Activated naive CD8-positive, alpha-beta T cell treated with anti-CD3 and anti-CD28 coated beads, Interleukin-2, amount 50 U/mL, for 24 hours (primary cell): ENCODE measurements at regions not wholly inside any gene's neighbourhood (a gene's known extent, or its start where the extent isn't known, plus 50 kb on each side); places are given as distances from the start of the nearest gene placed in this dataset.

Experiments used
- ATAC-seq: fragments of 150-1000 bp; cut with Tn5 transposase; one replicate; pipeline ENCODE4 v1.10.0; 2021
- DNase-seq: peaks from one replicate; pipeline ENCODE4 v3.0.0; 2021
- H3K27ac Mint-ChIP-seq: one replicate; pipeline ENCODE4 v1.8.0; 2021; ENCODE audit warnings: mild to moderate bottlenecking, mixed read lengths
- H3K27me3 Mint-ChIP-seq: one replicate; pipeline ENCODE4 v1.8.0; 2021; ENCODE audit warnings: mixed read lengths
- H3K36me3 Mint-ChIP-seq: one replicate; pipeline ENCODE4 v1.8.0; 2021; ENCODE audit warnings: low read depth, mixed read lengths
- H3K4me1 Mint-ChIP-seq: one replicate; pipeline ENCODE4 v1.8.0; 2021; ENCODE audit warnings: mixed read lengths
- H3K4me3 Mint-ChIP-seq: one replicate; pipeline ENCODE4 v1.8.0; 2021; ENCODE audit warnings: mild to moderate bottlenecking, moderate library complexity, mixed read lengths
- H3K9me3 Mint-ChIP-seq: one replicate; pipeline ENCODE4 v1.8.0; 2021; ENCODE audit warnings: mixed read lengths

GRCh38 chr9:14529054-14529453, 164.2 kb downstream of the ZDHHC21 start:
- ATAC-seq (no peak), DNase-seq (no peak)
- H3K4me1 Mint-ChIP-seq, result no peaks in the 10 kb centered on the region

GRCh38 chr9:14526504-14526903, 166.7 kb downstream of the ZDHHC21 start:
- DNase-seq (no peak), ATAC-seq (no peak)

More at GRCh38 chr9:14529054-14529453, 164.2 kb downstream of the ZDHHC21 start:
- no peak overlapping the region for H3K27ac Mint-ChIP-seq
- H3K36me3 Mint-ChIP-seq, result no peaks in the 10 kb centered on the region
- no peaks in the 10 kb centered on the region for H3K9me3 Mint-ChIP-seq
- H3K4me3 Mint-ChIP-seq, result no peak overlapping the region
- H3K27me3 Mint-ChIP-seq, result peaks cover 4% of the 10 kb centered on the region

GRCh38 chr9:14525856-14526255, 167.4 kb downstream of the ZDHHC21 start:
- Mint-ChIP-seq H3K36me3 (no peaks in the 10 kb centered on the region), H3K9me3 (no peaks in the 10 kb centered on the region)
- no peak for ATAC-seq

More at GRCh38 chr9:14526504-14526903, 166.7 kb downstream of the ZDHHC21 start:
- Mint-ChIP-seq H3K9me3 (no peaks in the 10 kb centered on the region), H3K4me3 (no peak overlapping the region), H3K4me1 (no peaks in the 10 kb centered on the region), H3K27me3 (peaks cover 2% of the 10 kb centered on the region), H3K27ac (no peak overlapping the region), H3K36me3 (no peaks in the 10 kb centered on the region)

GRCh38 chr9:14524873-14525515, 168.2 kb downstream of the ZDHHC21 start:
- no peak overlapping the region for H3K27ac Mint-ChIP-seq
- DNase-seq, result no peak
- no peak overlapping the region for H3K4me3 Mint-ChIP-seq
- no peaks in the 10 kb centered on the region for H3K27me3 Mint-ChIP-seq
- no peaks in the 10 kb centered on the region for H3K9me3 Mint-ChIP-seq
- ATAC-seq, result no peak
- H3K36me3 Mint-ChIP-seq, result no peaks in the 10 kb centered on the region
- no peaks in the 10 kb centered on the region for H3K4me1 Mint-ChIP-seq

More at GRCh38 chr9:14525856-14526255, 167.4 kb downstream of the ZDHHC21 start:
- Mint-ChIP-seq H3K4me3 (no peak overlapping the region), H3K27me3 (peaks cover 2% of the 10 kb centered on the region), H3K27ac (no peak overlapping the region), H3K4me1 (no peaks in the 10 kb centered on the region)
- no peak for DNase-seq

- H3K27ac Mint-ChIP-seq, result no peak overlapping the region
- no peaks in the 10 kb centered on the region for H3K27me3 Mint-ChIP-seq
- no peak for ATAC-seq
Measured at GRCh38 chr9:14523545-14523944, 169.7 kb downstream of the ZDHHC21 start.

GRCh38 chr9:14522627-14523379, 170.4 kb downstream of the ZDHHC21 start:
- no peak overlapping the region for H3K4me3 Mint-ChIP-seq
- no peaks in the 10 kb centered on the region for H3K4me1 Mint-ChIP-seq
- no peaks in the 10 kb centered on the region for H3K36me3 Mint-ChIP-seq
- ATAC-seq, result no peak
- H3K9me3 Mint-ChIP-seq, result no peaks in the 10 kb centered on the region
- DNase-seq, result no peak
- no peak overlapping the region for H3K27ac Mint-ChIP-seq
- no peaks in the 10 kb centered on the region for H3K27me3 Mint-ChIP-seq

More at GRCh38 chr9:14523545-14523944, 169.7 kb downstream of the ZDHHC21 start:
- no peak overlapping the region for H3K4me3 Mint-ChIP-seq
- no peaks in the 10 kb centered on the region for H3K9me3 Mint-ChIP-seq
- no peaks in the 10 kb centered on the region for H3K4me1 Mint-ChIP-seq
- H3K36me3 Mint-ChIP-seq, result no peaks in the 10 kb centered on the region
- DNase-seq, result no peak

- Mint-ChIP-seq H3K27me3 (no peaks in the 10 kb centered on the region), H3K4me3 (no peak overlapping the region), H3K4me1 (no peaks in the 10 kb centered on the region), H3K9me3 (no peaks in the 10 kb centered on the region), H3K27ac (no peak overlapping the region), H3K36me3 (no peaks in the 10 kb centered on the region)
- ATAC-seq (no peak), DNase-seq (no peak)
Measured at GRCh38 chr9:14520341-14520740, 172.9 kb downstream of the ZDHHC21 start.

- no peaks in the 10 kb centered on the region for H3K36me3 Mint-ChIP-seq
- no peak overlapping the region for H3K4me3 Mint-ChIP-seq
- no peak overlapping the region for H3K27ac Mint-ChIP-seq
- H3K9me3 Mint-ChIP-seq, result no peaks in the 10 kb centered on the region
- no peaks in the 10 kb centered on the region for H3K4me1 Mint-ChIP-seq
- DNase-seq (no peak), ATAC-seq (no peak)
- H3K27me3 Mint-ChIP-seq, result peaks cover 3% of the 10 kb centered on the region
Measured at GRCh38 chr9:14517154-14517906, 175.9 kb downstream of the ZDHHC21 start.

- Mint-ChIP-seq H3K36me3 (no peaks in the 10 kb centered on the region), H3K9me3 (no peaks in the 10 kb centered on the region), H3K4me3 (no peak overlapping the region), H3K27me3 (peaks cover 3% of the 10 kb centered on the region), H3K27ac (no peak overlapping the region), H3K4me1 (no peaks in the 10 kb centered on the region)
- no peak for ATAC-seq
- no peak for DNase-seq
Measured at GRCh38 chr9:14516656-14517055, 176.6 kb downstream of the ZDHHC21 start.

- H3K4me1 Mint-ChIP-seq, result no peaks in the 10 kb centered on the region
- H3K4me3 Mint-ChIP-seq, result no peak overlapping the region
Measured at GRCh38 chr9:14515571-14516198, 177.5 kb downstream of the ZDHHC21 start.

GRCh38 chr9:14515049-14515448, 178.2 kb downstream of the ZDHHC21 start:
- Mint-ChIP-seq H3K9me3 (no peaks in the 10 kb centered on the region), H3K27ac (no peak overlapping the region), H3K27me3 (peaks cover 3% of the 10 kb centered on the region), H3K4me1 (no peaks in the 10 kb centered on the region), H3K4me3 (no peak overlapping the region), H3K36me3 (no peaks in the 10 kb centered on the region)
- ATAC-seq (no peak), DNase-seq (no peak)

More at GRCh38 chr9:14515571-14516198, 177.5 kb downstream of the ZDHHC21 start:
- DNase-seq (no peak), ATAC-seq (no peak)
- no peak overlapping the region for H3K27ac Mint-ChIP-seq
- H3K36me3 Mint-ChIP-seq, result no peaks in the 10 kb centered on the region
- peaks cover 3% of the 10 kb centered on the region for H3K27me3 Mint-ChIP-seq
- H3K9me3 Mint-ChIP-seq, result no peaks in the 10 kb centered on the region

- DNase-seq, result no peak
- H3K4me1 Mint-ChIP-seq, result no peaks in the 10 kb centered on the region
- H3K27me3 Mint-ChIP-seq, result peaks cover 3% of the 10 kb centered on the region
- no peak overlapping the region for H3K27ac Mint-ChIP-seq
- no peak overlapping the region for H3K4me3 Mint-ChIP-seq
- no peak for ATAC-seq
- no peaks in the 10 kb centered on the region for H3K36me3 Mint-ChIP-seq
- no peaks in the 10 kb centered on the region for H3K9me3 Mint-ChIP-seq
Measured at GRCh38 chr9:14512942-14513341, 180.3 kb downstream of the ZDHHC21 start.

GRCh38 chr9:14511452-14511851, 181.8 kb downstream of the ZDHHC21 start:
- H3K36me3 Mint-ChIP-seq, result no peaks in the 10 kb centered on the region
- H3K9me3 Mint-ChIP-seq, result no peaks in the 10 kb centered on the region
- H3K27me3 Mint-ChIP-seq, result peaks cover 3% of the 10 kb centered on the region
- no peak overlapping the region for H3K4me3 Mint-ChIP-seq
- H3K4me1 Mint-ChIP-seq, result no peaks in the 10 kb centered on the region
- no peak for DNase-seq
- H3K27ac Mint-ChIP-seq, result no peak overlapping the region
- ATAC-seq, result no peak

- Mint-ChIP-seq H3K27me3 (peaks cover 4% of the 10 kb centered on the region), H3K4me1 (no peaks in the 10 kb centered on the region), H3K9me3 (no peaks in the 10 kb centered on the region), H3K36me3 (no peaks in the 10 kb centered on the region), H3K27ac (no peak overlapping the region), H3K4me3 (no peak overlapping the region)
- DNase-seq (no peak), ATAC-seq (no peak)
Measured at GRCh38 chr9:14508884-14509283, 184.3 kb downstream of the ZDHHC21 start.
